Gastrocnemius medialis (tissue), 4 donors: ENCODE measurements at regions not wholly inside any gene's neighbourhood (a gene's known extent, or its start where the extent isn't known, plus 50 kb on each side); places are given as distances from the start of the nearest gene placed in this dataset.

ENCODE experiments used
- ATAC-seq, 2 donors: fragments of 150-250 bp; one replicate each; pipeline ENCODE4 v1.9.1; 2016
- DNase-seq, 2 donors: peaks; one replicate each; pipeline ENCODE4 v3.0.0-alpha.2; 2019
- H3K27ac ChIP-seq, 4 donors: fragments of 200-600 bp; sonication (generic); 1 replicate in 1 of 4; 2 replicates in 3 of 4; pipeline ENCODE4 v1.5.1; 2016 to 2018; ENCODE audit warnings: mild to moderate bottlenecking in 2 of 4, moderate library complexity in 1 of 4
- H3K27me3 ChIP-seq, 3 donors: fragments of 200-600 bp; sonication (generic) in 2 of 3; 1 replicate in 1 of 3; 2 replicates in 2 of 3; pipeline versions ENCODE4 v1.5.1 to v1.6.0; 2016 to 2019; ENCODE audit warnings: mild to moderate bottlenecking in 1 of 3, moderate library complexity in 1 of 3
- H3K36me3 ChIP-seq, 2 donors: fragments of 200-600 bp; sonication (generic) in 1 of 2; one replicate each; pipeline ENCODE4 v1.5.1; 2017 to 2018
- H3K4me1 ChIP-seq, 2 donors: fragments of 200-600 bp; sonication (generic) in 1 of 2; one replicate each; pipeline ENCODE4 v1.5.1; 2016 to 2017; ENCODE audit warnings: mild to moderate bottlenecking in 2 of 2
- H3K4me3 ChIP-seq, 4 donors: fragments of 200-600 bp; sonication (generic) in 3 of 4; 1 replicate in 1 of 4; 2 replicates in 3 of 4; pipeline ENCODE4 v1.5.1; 2016 to 2019; ENCODE audit warnings: mild to moderate bottlenecking in 2 of 4
- H3K9me3 ChIP-seq, 3 donors: fragments of 200-600 bp; sonication (generic) in 2 of 3; 1 replicate in 1 of 3; 2 replicates in 2 of 3; pipeline ENCODE4 v1.5.1; 2016 to 2019
- CTCF ChIP-seq, 5 experiments: fragments of 450-650 bp in 3 of 5; fragments of 200-600 bp in 2 of 5; sonication (generic) in 2 of 5; IDR thresholded peaks in 4 of 5; conservative IDR thresholded peaks in 1 of 5; 1 replicate in 4 of 5; 2 replicates in 1 of 5; pipeline ENCODE4 v1.5.1; 2016 to 2019; ENCODE audit warnings: antibody characterized with exemption in 5 of 5, mild to moderate bottlenecking in 3 of 5, moderate library complexity in 3 of 5
- POLR2A ChIP-seq, 2 donors: fragments of 450-650 bp; IDR thresholded peaks; one replicate each; pipeline ENCODE4 v1.6.1; 2017; ENCODE audit warnings: antibody characterized with exemption in 2 of 2, mild to moderate bottlenecking in 2 of 2, moderate library complexity in 2 of 2
- in situ Hi-C, 4 donors: fragments of 200-750 bp; cut with MboI; loops; one replicate each; pipeline versions ENCODE4 v1.15.0 to v1.8.0; 2017; ENCODE audit warnings: low sequenced_read_pairs in 4 of 4
- intact Hi-C: fragments of 100-400 bp; cut with DNase I; formaldehyde crosslinking; loops from one replicate; pipeline ENCODE4 v1.15.1; 2023; ENCODE audit warnings: low total_unique reads

- ATAC-seq (no peak), DNase-seq (no peak)
- H3K4me3 ChIP-seq, result no peak overlapping the region
- no peaks in the 10 kb centered on the region for H3K27me3 ChIP-seq
- H3K27ac ChIP-seq, result no peak overlapping the region
- no peaks in the 10 kb centered on the region for H3K4me1 ChIP-seq
- in situ Hi-C loops, result no loop called here
- no peak for TF ChIP-seq POLR2A (IDR thresholded peaks at IDR 0.05)
- TF ChIP-seq CTCF (IDR thresholded peaks at IDR 0.05 in 4 of 5, conservative IDR thresholded peaks at IDR 0.05 in 1 of 5), result no peak
- H3K9me3 ChIP-seq, result no peaks in the 10 kb centered on the region
- intact Hi-C loops, result no loop called here
- H3K36me3 ChIP-seq, result no peaks in the 10 kb centered on the region
These were observed 373.0 kb downstream of the AGTPBP1 start for GRCh38 chr9:85368781-85369180.

- DNase-seq (no peak), ATAC-seq (no peak)
- no peak overlapping the region for H3K4me3 ChIP-seq
- no peaks in the 10 kb centered on the region for H3K9me3 ChIP-seq
- no peaks in the 10 kb centered on the region for H3K36me3 ChIP-seq
- in situ Hi-C loops, result no loop called here
- H3K4me1 ChIP-seq, result no peaks in the 10 kb centered on the region
- TF ChIP-seq POLR2A (IDR thresholded peaks at IDR 0.05), result no peak
- no peak for TF ChIP-seq CTCF (IDR thresholded peaks at IDR 0.05 in 4 of 5, conservative IDR thresholded peaks at IDR 0.05 in 1 of 5)
- no peak overlapping the region for H3K27ac ChIP-seq
- intact Hi-C loops, result no loop called here
- H3K27me3 ChIP-seq, result no peaks in the 10 kb centered on the region
These were observed 382.6 kb downstream of the AGTPBP1 start for GRCh38 chr9:85359161-85359560.

DNA sequence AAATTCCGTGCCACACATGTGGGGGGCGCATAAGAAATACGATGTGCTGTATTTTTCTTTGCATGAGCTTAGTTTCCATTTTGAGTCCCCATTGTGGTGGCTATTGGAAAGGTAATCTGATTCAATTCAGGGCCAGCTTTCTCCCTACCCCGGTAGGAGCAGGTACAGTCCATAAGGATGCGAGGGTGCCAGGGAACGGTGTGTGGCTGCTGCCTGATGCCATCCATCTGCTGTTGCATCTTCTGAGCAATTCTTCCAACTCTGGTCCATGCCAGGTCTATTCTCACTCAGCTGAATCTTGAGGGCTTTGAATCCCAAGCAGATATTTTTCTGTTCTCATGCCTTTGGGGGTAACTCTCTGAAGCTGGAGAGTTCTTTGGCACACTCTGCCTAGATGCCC lies 392.7 kb downstream of the AGTPBP1 start:
- intact Hi-C loops (no loop called here), in situ Hi-C loops (no loop called here)
- Histone ChIP-seq H3K27ac (no peak overlapping the region), H3K4me1 (no peaks in the 10 kb centered on the region), H3K9me3 (no peaks in the 10 kb centered on the region), H3K27me3 (no peaks in the 10 kb centered on the region), H3K36me3 (no peaks in the 10 kb centered on the region), H3K4me3 (no peak overlapping the region)
- ATAC-seq, result no peak
- TF ChIP-seq POLR2A (IDR thresholded peaks at IDR 0.05) (no peak), CTCF (IDR thresholded peaks at IDR 0.05 in 4 of 5, conservative IDR thresholded peaks at IDR 0.05 in 1 of 5) (no peak)
- no peak for DNase-seq

DNA sequence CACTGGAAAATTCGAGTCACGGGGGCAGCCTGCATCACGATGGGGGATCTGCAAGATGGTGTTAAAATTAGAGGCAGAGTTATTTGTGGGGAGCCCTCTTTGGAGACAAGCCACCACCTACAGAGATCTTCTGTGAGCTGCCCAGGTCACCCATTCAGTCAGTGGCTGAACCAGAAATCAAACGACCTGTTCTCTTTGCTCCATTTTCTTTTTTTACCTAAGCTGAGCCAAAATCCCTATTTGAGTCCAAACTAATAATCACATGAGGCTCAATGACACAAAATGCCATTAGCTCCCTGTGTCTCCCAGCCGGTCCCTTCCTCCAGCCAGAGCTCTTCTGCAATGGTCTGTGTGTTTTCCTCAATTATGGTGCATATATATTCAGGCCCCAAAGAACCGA lies 394.2 kb downstream of the AGTPBP1 start:
- ATAC-seq (no peak), DNase-seq (no peak)
- in situ Hi-C loops, result no loop called here
- Histone ChIP-seq H3K4me3 (no peak overlapping the region), H3K4me1 (no peaks in the 10 kb centered on the region), H3K9me3 (no peaks in the 10 kb centered on the region), H3K27me3 (no peaks in the 10 kb centered on the region), H3K27ac (no peak overlapping the region), H3K36me3 (no peaks in the 10 kb centered on the region)
- no peak for TF ChIP-seq POLR2A (IDR thresholded peaks at IDR 0.05)
- intact Hi-C loops, result no loop called here

- intact Hi-C loops, result no loop called here
- DNase-seq (no peak), ATAC-seq (no peak)
- in situ Hi-C loops, result no loop called here
- H3K9me3 ChIP-seq, result no peaks in the 10 kb centered on the region
- TF ChIP-seq CTCF (IDR thresholded peaks at IDR 0.05 in 4 of 5, conservative IDR thresholded peaks at IDR 0.05 in 1 of 5) (no peak), POLR2A (IDR thresholded peaks at IDR 0.05) (no peak)
- H3K4me3 ChIP-seq, result no peak overlapping the region
- no peaks in the 10 kb centered on the region for H3K4me1 ChIP-seq
- no peaks in the 10 kb centered on the region for H3K36me3 ChIP-seq
- H3K27me3 ChIP-seq, result no peaks in the 10 kb centered on the region
- H3K27ac ChIP-seq, result no peak overlapping the region
These were observed 396.9 kb downstream of the AGTPBP1 start for GRCh38 chr9:85344901-85345300.
